ENCODE measurements at regions not wholly inside any gene's neighbourhood (a gene's known extent, or its start where the extent isn't known, plus 50 kb on each side); places are given as distances from the start of the nearest gene placed in this dataset.

GRCh38 chr6:148037496-148037895, 305.1 kb upstream of the SASH1 start:
- no peaks in the 10 kb centered on the region for H3K79me2 ChIP-seq (ENCODE audit: insufficient read depth, low read length)
- intact Hi-C loops (cut with micrococcal nuclease) = no loop called here
- H3K4me1 ChIP-seq (ENCODE audit: control insufficient read depth in 1 of 2, insufficient read depth in 2 of 2, low read length in 2 of 2) = no peaks in the 10 kb centered on the region
- H3K4me1 Mint-ChIP-seq = no peaks in the 10 kb centered on the region
- WGBS (ENCODE audit: insufficient coverage) = 100% methylated on average over 3 of the region's 3 CpGs
- no peaks in the 10 kb centered on the region for H3K9me3 ChIP-seq (replicated peaks in 1 of 2; ENCODE audit: control insufficient read depth in 1 of 2, insufficient read depth in 1 of 2, low read length in 2 of 2)
- no peak overlapping the region for H3K4me2 ChIP-seq (replicated peaks; ENCODE audit: extremely low read depth, low read length, poor library complexity, severe bottlenecking)
- no peak overlapping the region for H3K4me3 ChIP-seq (replicated peaks in 1 of 3; ENCODE audit: low read depth in 2 of 3, low read length in 3 of 3)
- H3K27me3 ChIP-seq (ENCODE audit: control insufficient read depth in 2 of 2, insufficient read depth in 2 of 2, low read length in 2 of 2) = no peaks in the 10 kb centered on the region
- H3K9ac ChIP-seq (ENCODE audit: insufficient read depth, low read length, poor library complexity, severe bottlenecking) = no peak overlapping the region
- peaks cover 0 to 5% (median 2%) of the 10 kb centered on the region in 7 donors for H3K9me3 Mint-ChIP-seq
- DNase-seq = no peak
- no peak overlapping the region for H3K27ac Mint-ChIP-seq
- no peaks in the 10 kb centered on the region for H4K20me1 ChIP-seq (ENCODE audit: insufficient read depth, low read length)
- H3K36me3 ChIP-seq (replicated peaks in 1 of 2; ENCODE audit: control insufficient read depth in 1 of 2, insufficient read depth in 2 of 2, low read length in 2 of 2) = no peaks in the 10 kb centered on the region
- no peak overlapping the region for H3K27ac ChIP-seq (ENCODE audit: low read depth in 1 of 2, low read length in 2 of 2)
- H3K36me3 Mint-ChIP-seq = no peaks in the 10 kb centered on the region
- H3K4me3 Mint-ChIP-seq = no peak overlapping the region
- no peak overlapping the region for H2AFZ ChIP-seq (ENCODE audit: insufficient read depth, low read depth, low read length, poor library complexity, severe bottlenecking)
- peaks cover 0 to 2% (median 0%) of the 10 kb centered on the region in 3 donors for H3K27me3 Mint-ChIP-seq (ENCODE audit: low read depth in 3 of 3)
- no peak for TF ChIP-seq CTCF (IDR thresholded peaks at IDR 0.05)

- Histone ChIP-seq H3K4me2 (replicated peaks; ENCODE audit: extremely low read depth, low read length, poor library complexity, severe bottlenecking) (no peak overlapping the region), H3K27ac (ENCODE audit: low read depth in 1 of 2, low read length in 2 of 2) (no peak overlapping the region), H3K9ac (ENCODE audit: insufficient read depth, low read length, poor library complexity, severe bottlenecking) (no peak overlapping the region), H4K20me1 (ENCODE audit: insufficient read depth, low read length) (no peaks in the 10 kb centered on the region), H3K9me3 (replicated peaks in 1 of 2; ENCODE audit: control insufficient read depth in 1 of 2, insufficient read depth in 1 of 2, low read length in 2 of 2) (no peaks in the 10 kb centered on the region), H3K79me2 (ENCODE audit: insufficient read depth, low read length) (no peaks in the 10 kb centered on the region), H2AFZ (ENCODE audit: insufficient read depth, low read depth, low read length, poor library complexity, severe bottlenecking) (no peak overlapping the region), H3K36me3 (replicated peaks in 1 of 2; ENCODE audit: control insufficient read depth in 1 of 2, insufficient read depth in 2 of 2, low read length in 2 of 2) (no peaks in the 10 kb centered on the region), H3K27me3 (ENCODE audit: control insufficient read depth in 2 of 2, insufficient read depth in 2 of 2, low read length in 2 of 2) (no peaks in the 10 kb centered on the region), H3K4me1 (ENCODE audit: control insufficient read depth in 1 of 2, insufficient read depth in 2 of 2, low read length in 2 of 2) (no peaks in the 10 kb centered on the region), H3K4me3 (replicated peaks in 1 of 3; ENCODE audit: low read depth in 2 of 3, low read length in 3 of 3) (no peak overlapping the region)
- no peaks in the 10 kb centered on the region for H3K36me3 Mint-ChIP-seq
- no CpG with 5 or more reads among the region's 4 CpGs for WGBS (ENCODE audit: insufficient coverage)
- H3K4me3 Mint-ChIP-seq = no peak overlapping the region
- intact Hi-C loops (cut with micrococcal nuclease) = no loop called here
- H3K9me3 Mint-ChIP-seq = peaks cover 0 to 5% (median 2%) of the 10 kb centered on the region in 7 donors
- no peak for TF ChIP-seq CTCF (IDR thresholded peaks at IDR 0.05)
- H3K27ac Mint-ChIP-seq = no peak overlapping the region
- no peak for DNase-seq
- H3K4me1 Mint-ChIP-seq = no peaks in the 10 kb centered on the region
- H3K27me3 Mint-ChIP-seq (ENCODE audit: low read depth in 3 of 3) = peaks cover 0 to 2% (median 0%) of the 10 kb centered on the region in 3 donors
Measured at GRCh38 chr6:148041546-148041945, 301.1 kb upstream of the SASH1 start.
